ENCODE measurements at regions not wholly inside any gene's neighbourhood (a gene's known extent, or its start where the extent isn't known, plus 50 kb on each side); places are given as distances from the start of the nearest gene placed in this dataset.

GRCh38 chr2:133878326-133878725 is 310.1 kb upstream of the NCKAP5 start:
- ATAC-seq: no peak

GRCh38 chr2:133879703-133880102 is 311.4 kb upstream of the NCKAP5 start:
- H3K27me3 ChIP-seq (ENCODE audit: control insufficient read depth in 2 of 2, insufficient read depth in 2 of 2, low read length in 2 of 2): no peaks in the 10 kb centered on the region
- no peaks in the 10 kb centered on the region for H3K4me1 ChIP-seq (replicated peaks in 1 of 2; ENCODE audit: control insufficient read depth in 2 of 2, insufficient read depth in 2 of 2, low read length in 2 of 2)
- no peaks in the 10 kb centered on the region for H3K79me2 ChIP-seq (ENCODE audit: control insufficient read depth, insufficient read depth, low read length)
- H3K9me1 ChIP-seq (ENCODE audit: control insufficient read depth, insufficient read depth, low read length): no peaks in the 10 kb centered on the region
- no peaks in the 10 kb centered on the region for H3K9me3 ChIP-seq (replicated peaks; ENCODE audit: control insufficient read depth, insufficient read depth, low read depth, low read length)
- in situ Hi-C loops (cut with MboI) (loop anchor here (25.0 kb wide), 1 partner anchor 533 kb away; no protein-coding TSS in a partner anchor), intact Hi-C loops (cut with micrococcal nuclease) (loop anchor here (10.0 kb wide), 1 partner anchor 195 kb away; no protein-coding TSS in a partner anchor)
- FAIRE-seq (no peak), DNase-seq (ENCODE audit: extremely low read depth in 1 of 4, low spot score in 3 of 4) (no peak), ATAC-seq (no peak)
- no TSS peak for BruUV-seq (replicated peaks)
- H3K36me3 ChIP-seq (ENCODE audit: control insufficient read depth, insufficient read depth, low read length): no peaks in the 10 kb centered on the region
- no peaks in the 10 kb centered on the region for H4K20me1 ChIP-seq (replicated peaks; ENCODE audit: control insufficient read depth, insufficient read depth, low read length)
- H3K9ac ChIP-seq (ENCODE audit: insufficient read depth in 1 of 2, low read depth in 2 of 2, low read length in 2 of 2): no peak overlapping the region
- ChIA-PET POLR2A (interaction anchor here (0.5 kb wide), 1 partner anchor 828 kb away, joined by 3 read pairs; no protein-coding TSS in a partner anchor), CTCF (ENCODE audit: low intra/inter-chr PET ratio) (no interaction called here)
- no peak overlapping the region for H3K4me2 ChIP-seq (ENCODE audit: insufficient read depth, low read length)
- no peak overlapping the region for H2AFZ ChIP-seq (ENCODE audit: low read depth, low read length)
- H3K4me3 ChIP-seq: no peak overlapping the region
- 0% methylated on average over 1 of the region's 1 CpG for WGBS (ENCODE audit: insufficient coverage, low coverage, missing lambda C conversion rate)
- no peak overlapping the region for H3K27ac ChIP-seq (ENCODE audit: extremely low read depth, low read depth, low read length)
- TF ChIP-seq ETS1 (conservative IDR thresholded peaks at IDR 0.05; ENCODE audit: control insufficient read depth, low read depth, low read length) (no peak), HOMEZ (CRISPR knock-in tag; IDR thresholded peaks at IDR 0.05) (no peak), ZFP30 (CRISPR knock-in tag; IDR thresholded peaks at IDR 0.05; ENCODE audit: borderline replicate concordance) (no peak), ZEB2 (IDR thresholded peaks at IDR 0.05) (no peak), SNRNP70 (optimal IDR thresholded peaks at IDR 0.05; ENCODE audit: low read depth, low read length) (no peak), PHB2 (IDR thresholded peaks at IDR 0.05; ENCODE audit: low read depth) (no peak), STAT5B (CRISPR knock-in tag; IDR thresholded peaks at IDR 0.05) (no peak), ZC3H4 (CRISPR knock-in tag; IDR thresholded peaks at IDR 0.05; ENCODE audit: borderline replicate concordance) (no peak), SETDB1 (IDR thresholded peaks at IDR 0.05; ENCODE audit: low read length) (no peak), WHSC1 (IDR thresholded peaks at IDR 0.05; ENCODE audit: low read length) (no peak), MTA2 (IDR thresholded peaks at IDR 0.05; ENCODE audit: low read depth) (no peak), ELK1 (CRISPR knock-in tag; IDR thresholded peaks at IDR 0.05) (no peak)

More at GRCh38 chr2:133878326-133878725, 310.1 kb upstream of the NCKAP5 start:
- WGBS (ENCODE audit: insufficient coverage, low coverage, missing lambda C conversion rate): 6% methylated on average over 5 of the region's 5 CpGs
- no peaks in the 10 kb centered on the region for H3K9me1 ChIP-seq (ENCODE audit: control insufficient read depth, insufficient read depth, low read length)
- intact Hi-C loops (cut with micrococcal nuclease) (no loop called here), in situ Hi-C loops (cut with MboI) (loop anchor here (25.0 kb wide), 1 partner anchor 534 kb away; no protein-coding TSS in a partner anchor)
- ChIA-PET POLR2A (no interaction called here), CTCF (ENCODE audit: low intra/inter-chr PET ratio) (no interaction called here)
- no peak overlapping the region for H3K27ac ChIP-seq (ENCODE audit: extremely low read depth, low read depth, low read length)
- H4K20me1 ChIP-seq (replicated peaks; ENCODE audit: control insufficient read depth, insufficient read depth, low read length): no peaks in the 10 kb centered on the region
- BruUV-seq (replicated peaks): no TSS peak
- no peaks in the 10 kb centered on the region for H3K27me3 ChIP-seq (ENCODE audit: control insufficient read depth in 2 of 2, insufficient read depth in 2 of 2, low read length in 2 of 2)
- TF ChIP-seq KDM5B (IDR thresholded peaks at IDR 0.05; ENCODE audit: insufficient replicate concordance, low read depth, low read length) (no peak), TARDBP (IDR thresholded peaks at IDR 0.05) (no peak), PRPF4 (IDR thresholded peaks at IDR 0.05; ENCODE audit: insufficient read depth, low read depth, low read length, poor library complexity, severe bottlenecking) (no peak)
- DNase-seq (ENCODE audit: extremely low read depth in 1 of 4, low spot score in 3 of 4): no peak
- no peak for FAIRE-seq
- H3K4me2 ChIP-seq (ENCODE audit: insufficient read depth, low read length): no peak overlapping the region
- H3K4me3 ChIP-seq: no peak overlapping the region
- H3K9me3 ChIP-seq (replicated peaks; ENCODE audit: control insufficient read depth, insufficient read depth, low read depth, low read length): no peaks in the 10 kb centered on the region
- H2AFZ ChIP-seq (ENCODE audit: low read depth, low read length): no peak overlapping the region
- H3K9ac ChIP-seq (ENCODE audit: insufficient read depth in 1 of 2, low read depth in 2 of 2, low read length in 2 of 2): no peak overlapping the region
- no peaks in the 10 kb centered on the region for H3K4me1 ChIP-seq (replicated peaks in 1 of 2; ENCODE audit: control insufficient read depth in 2 of 2, insufficient read depth in 2 of 2, low read length in 2 of 2)
- H3K36me3 ChIP-seq (ENCODE audit: control insufficient read depth, insufficient read depth, low read length): no peaks in the 10 kb centered on the region
- H3K79me2 ChIP-seq (ENCODE audit: control insufficient read depth, insufficient read depth, low read length): no peaks in the 10 kb centered on the region
